ENCODE measurements at regions not wholly inside any gene's neighbourhood (a gene's known extent, or its start where the extent isn't known, plus 50 kb on each side); places are given as distances from the start of the nearest gene placed in this dataset.

DNA sequence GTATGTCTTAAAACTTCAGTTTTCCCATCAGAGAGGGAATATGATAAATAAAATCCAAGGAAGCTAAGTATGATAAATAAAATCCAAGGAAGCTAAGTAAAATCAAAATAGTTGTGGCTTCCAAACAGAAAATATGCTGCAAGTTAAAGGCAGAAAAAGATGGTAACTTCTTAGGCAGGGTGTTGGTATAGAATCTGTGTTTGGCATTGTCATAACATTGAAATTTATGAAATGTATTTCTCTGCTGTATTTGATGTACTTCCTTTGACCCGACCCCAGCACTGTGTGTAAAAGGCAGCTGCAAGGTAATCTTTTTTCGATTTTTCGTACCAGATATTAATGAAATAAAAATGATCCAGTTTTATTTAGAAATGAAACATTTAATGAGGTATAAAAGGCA lies 537.2 kb downstream of the TFEC start:
- TF ChIP-seq, protein P1, sequence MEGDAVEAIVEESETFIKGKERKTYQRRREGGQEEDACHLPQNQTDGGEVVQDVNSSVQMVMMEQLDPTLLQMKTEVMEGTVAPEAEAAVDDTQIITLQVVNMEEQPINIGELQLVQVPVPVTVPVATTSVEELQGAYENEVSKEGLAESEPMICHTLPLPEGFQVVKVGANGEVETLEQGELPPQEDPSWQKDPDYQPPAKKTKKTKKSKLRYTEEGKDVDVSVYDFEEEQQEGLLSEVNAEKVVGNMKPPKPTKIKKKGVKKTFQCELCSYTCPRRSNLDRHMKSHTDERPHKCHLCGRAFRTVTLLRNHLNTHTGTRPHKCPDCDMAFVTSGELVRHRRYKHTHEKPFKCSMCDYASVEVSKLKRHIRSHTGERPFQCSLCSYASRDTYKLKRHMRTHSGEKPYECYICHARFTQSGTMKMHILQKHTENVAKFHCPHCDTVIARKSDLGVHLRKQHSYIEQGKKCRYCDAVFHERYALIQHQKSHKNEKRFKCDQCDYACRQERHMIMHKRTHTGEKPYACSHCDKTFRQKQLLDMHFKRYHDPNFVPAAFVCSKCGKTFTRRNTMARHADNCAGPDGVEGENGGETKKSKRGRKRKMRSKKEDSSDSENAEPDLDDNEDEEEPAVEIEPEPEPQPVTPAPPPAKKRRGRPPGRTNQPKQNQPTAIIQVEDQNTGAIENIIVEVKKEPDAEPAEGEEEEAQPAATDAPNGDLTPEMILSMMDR (IDR thresholded peaks at IDR 0.05) = no peak
- H3K9ac ChIP-seq (ENCODE audit: low read depth in 2 of 2, low read length in 2 of 2) = no peak overlapping the region
- no peak for DNase-seq
- no peaks in the 10 kb centered on the region for H3K4me1 ChIP-seq
- H3K9me3 ChIP-seq = no peaks in the 10 kb centered on the region
- intact Hi-C loops (cut with DNase I) = no loop called here
- no peak overlapping the region for H3K4me3 ChIP-seq
- no peaks in the 10 kb centered on the region for H3K36me3 ChIP-seq
- H3K27me3 ChIP-seq = no peaks in the 10 kb centered on the region
- no peak overlapping the region for H3K27ac ChIP-seq

DNA sequence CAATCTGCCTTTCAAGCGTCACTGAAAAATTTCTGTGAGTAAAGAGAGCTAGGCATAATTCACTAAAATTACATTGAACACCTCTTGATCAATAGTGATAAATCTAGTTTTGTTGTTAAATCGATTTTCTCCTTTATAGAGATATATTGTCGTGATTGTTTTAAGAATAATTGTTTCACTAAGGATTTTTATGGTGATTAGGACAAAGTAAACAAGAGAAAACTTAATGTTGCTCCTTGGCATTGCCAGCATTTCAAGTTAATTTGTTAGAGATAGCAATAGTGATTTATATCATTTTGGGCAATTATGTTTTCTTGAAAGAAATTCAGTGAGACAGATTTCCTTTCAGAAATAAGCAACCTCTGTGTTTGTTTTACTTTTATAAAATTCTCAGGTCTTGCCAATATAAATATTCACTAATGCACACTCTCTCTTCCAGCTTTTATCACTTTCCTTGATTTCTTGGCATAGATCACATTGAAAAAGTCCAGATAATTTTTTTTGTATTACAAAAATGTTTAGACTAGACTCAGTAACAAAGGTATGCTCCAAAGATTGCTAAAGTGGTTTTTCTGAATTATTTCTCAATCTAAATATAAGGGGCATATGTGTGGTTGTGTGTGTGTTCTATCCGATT lies 538.7 kb downstream of the TFEC start:
- TF ChIP-seq, protein P1 (IDR thresholded peaks at IDR 0.05) = no peak
- Histone ChIP-seq H3K9ac (ENCODE audit: low read depth in 2 of 2, low read length in 2 of 2) (no peak overlapping the region), H3K4me3 (no peak overlapping the region), H3K9me3 (no peaks in the 10 kb centered on the region), H3K27ac (no peak overlapping the region), H3K27me3 (no peaks in the 10 kb centered on the region), H3K36me3 (no peaks in the 10 kb centered on the region), H3K4me1 (no peaks in the 10 kb centered on the region)
- intact Hi-C loops (cut with DNase I) = no loop called here
- DNase-seq = no peak

DNA sequence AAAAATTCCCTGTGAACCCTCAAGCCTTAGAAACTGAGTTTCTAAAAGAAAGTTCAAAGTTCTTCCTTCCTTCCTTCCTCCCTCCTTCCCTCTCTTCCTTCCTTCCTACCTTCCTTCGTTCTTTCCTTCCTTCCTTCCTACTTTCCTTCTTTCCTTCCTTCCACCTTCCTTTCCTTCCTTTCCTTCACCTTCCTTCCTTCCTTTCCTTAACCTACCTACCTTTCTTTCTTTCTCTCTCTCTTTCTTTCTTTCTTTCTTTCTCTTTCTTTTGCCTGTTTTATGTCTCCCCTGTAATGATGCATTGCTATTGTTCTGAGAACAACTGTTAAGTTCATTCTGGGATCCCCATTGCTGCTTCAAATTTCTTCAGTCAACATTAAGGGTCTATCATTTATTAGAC lies 551.1 kb downstream of the TFEC start:
- H3K9ac ChIP-seq (ENCODE audit: low read depth in 2 of 2, low read length in 2 of 2) = no peak overlapping the region
- no peak for DNase-seq
- H3K27ac ChIP-seq = no peak overlapping the region
- no peaks in the 10 kb centered on the region for H3K4me1 ChIP-seq
- H3K4me3 ChIP-seq = no peak overlapping the region
- no peaks in the 10 kb centered on the region for H3K36me3 ChIP-seq
- TF ChIP-seq, protein P1 (IDR thresholded peaks at IDR 0.05) = no peak
- H3K9me3 ChIP-seq = no peaks in the 10 kb centered on the region
- no peaks in the 10 kb centered on the region for H3K27me3 ChIP-seq
- intact Hi-C loops (cut with DNase I) = no loop called here

DNA sequence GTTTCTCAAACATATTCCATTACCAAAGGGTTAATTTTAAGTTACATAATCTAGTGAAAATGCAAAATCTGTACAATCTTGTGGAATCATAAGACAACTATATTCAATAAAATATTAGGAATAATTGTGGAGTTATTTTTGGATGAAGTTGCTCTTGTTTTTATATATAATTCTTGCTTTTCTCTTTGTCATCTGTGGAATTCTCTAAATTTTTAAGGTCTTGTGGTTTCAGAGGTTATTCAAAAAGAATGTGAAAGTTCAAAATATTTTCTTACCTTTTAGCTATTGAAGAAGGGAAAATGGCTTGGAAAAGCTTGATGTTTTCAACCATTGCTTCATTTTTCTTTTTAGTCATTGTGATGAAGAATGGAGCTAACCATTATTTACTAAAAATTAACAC lies 552.1 kb downstream of the TFEC start:
- no peak overlapping the region for H3K9ac ChIP-seq (ENCODE audit: low read depth in 2 of 2, low read length in 2 of 2)
- no peaks in the 10 kb centered on the region for H3K4me1 ChIP-seq
- no peak for DNase-seq
- intact Hi-C loops (cut with DNase I) = no loop called here
- H3K27ac ChIP-seq = no peak overlapping the region
- H3K36me3 ChIP-seq = no peaks in the 10 kb centered on the region
- no peaks in the 10 kb centered on the region for H3K9me3 ChIP-seq
- TF ChIP-seq, protein P1 (IDR thresholded peaks at IDR 0.05) = no peak
- no peaks in the 10 kb centered on the region for H3K27me3 ChIP-seq
- no peak overlapping the region for H3K4me3 ChIP-seq

DNA sequence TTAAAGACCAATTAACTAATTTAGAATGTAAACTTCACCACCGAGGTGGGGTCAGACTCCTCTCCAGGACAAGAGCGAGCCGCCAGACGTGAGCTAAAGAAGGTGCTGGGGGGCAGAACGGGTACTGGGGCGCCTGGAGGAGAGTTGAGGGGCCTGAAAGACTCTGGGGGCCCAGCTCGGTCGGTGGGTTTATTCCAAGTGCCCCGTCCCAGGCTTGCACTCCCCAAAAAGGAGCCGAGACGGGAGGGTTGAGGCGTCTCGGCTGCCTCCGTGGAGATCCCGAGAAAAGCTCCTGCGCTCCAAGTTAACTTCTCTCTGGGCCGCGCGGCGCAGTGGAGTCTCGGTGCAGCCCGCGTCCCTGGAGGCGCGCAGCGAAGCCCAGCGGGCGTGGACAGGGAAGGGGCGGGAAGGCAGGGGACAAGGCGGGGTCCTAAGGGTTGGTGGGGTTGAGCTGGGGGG lies 553.3 kb downstream of the TFEC start:
- H3K36me3 ChIP-seq = no peaks in the 10 kb centered on the region
- H3K27me3 ChIP-seq = no peaks in the 10 kb centered on the region
- H3K9ac ChIP-seq (ENCODE audit: low read depth in 2 of 2, low read length in 2 of 2) = no peak overlapping the region
- H3K9me3 ChIP-seq = no peaks in the 10 kb centered on the region
- TF ChIP-seq, protein P1 (IDR thresholded peaks at IDR 0.05) = no peak
- H3K4me1 ChIP-seq = no peaks in the 10 kb centered on the region
- peak; percentile 19 for DNase-seq
- no peak overlapping the region for H3K27ac ChIP-seq
- intact Hi-C loops (cut with DNase I) = no loop called here
- H3K4me3 ChIP-seq = peak overlapping the region; percentile 42

Measured in colonic mucosa (tissue), 4 donors.